HT1080 (cell line): ENCODE measurements at regions not wholly inside any gene's neighbourhood (a gene's known extent, or its start where the extent isn't known, plus 50 kb on each side); places are given as distances from the start of the nearest gene placed in this dataset.

Experiments
- DNase-seq: peaks from one replicate; pipeline ENCODE4 v3.0.0-alpha.2; 2015; ENCODE audit warnings: low read depth

DNA sequence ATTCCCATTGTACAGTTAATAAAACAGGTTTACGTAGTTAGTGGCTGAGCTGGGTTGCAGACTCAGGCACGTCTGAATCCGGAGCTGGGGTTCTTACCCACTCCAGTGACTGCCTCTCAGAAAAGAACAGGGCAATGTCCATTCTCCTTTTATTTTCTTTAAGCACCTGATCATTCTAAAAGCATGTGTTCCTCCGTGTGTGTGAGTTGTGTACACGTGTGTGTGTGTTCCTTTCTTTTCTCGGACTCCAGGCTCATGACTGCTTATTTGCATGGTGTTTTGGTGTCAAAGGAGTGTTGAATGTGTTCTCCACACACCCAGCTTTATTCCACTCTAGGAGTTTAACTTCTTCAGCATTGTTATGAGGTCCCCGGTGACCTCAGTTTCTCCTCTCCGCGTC lies 260.1 kb downstream of the SNX10 start:
- DNase-seq: no peak

DNA sequence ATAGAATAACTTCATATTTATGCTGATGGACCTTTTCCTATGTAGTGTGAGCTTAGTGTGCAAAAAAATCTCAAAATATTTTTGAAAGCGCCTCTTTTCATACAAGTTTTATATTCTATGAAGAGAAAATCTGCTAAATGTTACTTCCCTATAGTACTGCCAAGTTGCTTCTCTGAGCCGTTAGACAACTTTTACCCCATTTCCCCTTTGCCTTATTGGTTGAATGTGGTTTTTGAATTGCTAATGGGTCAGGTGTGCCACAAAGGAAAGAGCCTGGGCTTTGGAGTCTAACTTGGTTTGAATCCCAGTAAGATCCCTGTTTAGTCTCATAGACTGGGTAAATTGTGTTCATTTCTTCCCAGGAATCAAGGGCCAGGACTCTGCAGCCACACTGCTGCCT lies 261.5 kb downstream of the SNX10 start:
- no peak for DNase-seq

- no peak for DNase-seq
Observed at GRCh38 chr7:26553582-26553981, 261.9 kb downstream of the SNX10 start.

GRCh38 chr7:26554952-26555351 lies 263.3 kb downstream of the SNX10 start:
- no peak for DNase-seq

DNA sequence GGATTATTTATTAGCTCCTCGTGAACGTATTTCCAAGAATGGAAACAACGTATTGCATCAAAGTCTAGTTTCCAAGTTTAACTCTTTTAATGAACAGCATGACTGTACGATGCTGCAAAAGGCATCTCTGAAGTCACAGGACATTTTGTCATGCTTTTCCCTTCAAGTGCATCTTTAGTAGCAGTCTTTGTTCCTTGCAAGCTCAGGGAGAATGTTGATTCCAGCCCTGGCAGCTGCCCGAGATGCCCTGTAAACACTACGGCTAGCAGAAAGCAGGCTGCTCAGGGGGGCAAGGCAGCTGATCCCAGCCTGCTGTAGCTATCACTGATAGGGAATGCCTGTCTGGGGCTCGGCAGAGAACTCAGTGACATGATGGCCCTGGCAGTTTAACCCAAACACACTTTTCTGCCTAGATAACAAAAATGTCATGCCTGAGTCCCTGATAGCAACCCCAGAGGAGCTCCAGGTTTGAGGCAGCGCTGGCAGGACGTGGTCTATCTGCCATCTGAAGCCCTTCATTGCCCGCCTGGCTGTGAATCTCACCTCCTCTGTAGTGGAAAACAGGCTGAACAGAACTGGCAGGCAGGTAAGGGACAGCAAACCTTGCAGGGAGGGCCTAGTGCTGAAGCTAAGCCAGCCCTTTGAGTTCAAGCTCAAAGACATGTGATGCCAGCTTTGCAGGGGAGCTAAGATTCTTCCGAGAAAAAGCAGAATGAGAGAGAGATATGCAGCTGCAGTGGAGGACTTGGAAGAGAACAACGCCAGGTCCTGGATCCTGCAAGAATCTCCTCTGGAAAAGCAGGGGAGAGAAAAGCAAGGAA lies 264.6 kb downstream of the SNX10 start:
- no peak for DNase-seq

- no peak for DNase-seq
Observed at GRCh38 chr7:26560526-26561256, 269.0 kb downstream of the SNX10 start.

- no peak for DNase-seq
Observed at GRCh38 chr7:26562841-26563240, 271.2 kb downstream of the SNX10 start.

GRCh38 chr7:26563406-26563805 lies 271.7 kb downstream of the SNX10 start:
- no peak for DNase-seq

DNA sequence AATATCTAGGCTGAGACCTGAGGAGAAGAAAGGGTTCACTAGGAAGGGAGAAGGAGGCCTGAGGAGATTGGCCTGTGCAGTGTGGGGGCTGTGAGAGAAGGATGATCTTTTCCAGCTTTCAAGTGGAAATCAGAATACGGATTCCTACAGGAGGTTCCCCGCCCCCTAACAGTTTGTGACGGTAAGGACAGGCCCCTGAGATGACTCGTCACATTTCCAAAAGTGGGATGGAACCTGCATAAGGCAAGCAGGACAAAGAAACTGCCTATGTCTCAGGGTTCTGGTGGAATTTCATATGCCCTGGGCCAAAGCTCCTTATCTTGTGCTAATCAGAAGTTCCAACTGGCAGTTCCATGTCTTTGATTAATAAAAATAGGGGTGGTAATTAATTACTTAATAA lies 275.6 kb downstream of the SNX10 start:
- DNase-seq: peak; percentile 19

DNA sequence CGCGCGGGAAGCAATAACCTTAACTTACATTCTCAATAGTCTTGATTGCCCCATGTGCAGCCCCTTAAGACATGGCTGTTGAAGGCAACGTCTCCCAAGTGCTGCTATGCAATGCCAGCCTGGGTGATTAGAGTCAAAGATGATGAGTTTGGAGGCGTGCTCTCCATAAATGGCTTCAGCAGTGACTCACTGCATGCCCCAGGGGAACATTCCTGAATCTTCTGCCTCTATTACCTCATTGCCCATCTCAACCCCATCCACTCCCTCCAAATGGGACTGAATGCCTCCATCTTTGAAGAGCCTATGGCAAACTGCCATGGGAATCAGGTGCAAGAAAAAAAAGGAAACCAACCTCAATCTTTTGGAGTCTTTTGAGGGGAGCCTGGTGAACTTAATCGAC lies 282.8 kb downstream of the SNX10 start:
- DNase-seq: peak; percentile 51

GRCh38 chr7:26580064-26580591 lies 284.3 kb downstream of the SKAP2 start:
- no peak for DNase-seq

DNA sequence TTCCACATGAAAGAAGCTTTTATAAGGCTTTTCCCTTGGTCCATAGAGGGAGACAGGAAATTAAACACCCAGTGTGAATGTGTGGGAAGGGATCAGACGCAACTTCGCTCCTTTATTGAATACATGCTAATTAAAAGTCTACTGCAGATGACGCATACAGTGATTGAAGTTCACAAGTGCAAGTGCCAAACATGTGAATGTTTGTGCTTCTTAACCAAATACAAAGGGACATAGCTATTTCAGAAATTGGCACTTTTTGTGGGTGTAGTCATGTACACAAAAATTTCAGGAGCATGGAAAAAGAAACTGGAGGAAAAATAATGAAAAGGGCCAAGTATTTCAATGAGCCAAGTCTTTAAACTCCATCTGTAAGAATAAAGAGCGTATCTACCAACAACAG lies 283.7 kb downstream of the SKAP2 start:
- no peak for DNase-seq

DNA sequence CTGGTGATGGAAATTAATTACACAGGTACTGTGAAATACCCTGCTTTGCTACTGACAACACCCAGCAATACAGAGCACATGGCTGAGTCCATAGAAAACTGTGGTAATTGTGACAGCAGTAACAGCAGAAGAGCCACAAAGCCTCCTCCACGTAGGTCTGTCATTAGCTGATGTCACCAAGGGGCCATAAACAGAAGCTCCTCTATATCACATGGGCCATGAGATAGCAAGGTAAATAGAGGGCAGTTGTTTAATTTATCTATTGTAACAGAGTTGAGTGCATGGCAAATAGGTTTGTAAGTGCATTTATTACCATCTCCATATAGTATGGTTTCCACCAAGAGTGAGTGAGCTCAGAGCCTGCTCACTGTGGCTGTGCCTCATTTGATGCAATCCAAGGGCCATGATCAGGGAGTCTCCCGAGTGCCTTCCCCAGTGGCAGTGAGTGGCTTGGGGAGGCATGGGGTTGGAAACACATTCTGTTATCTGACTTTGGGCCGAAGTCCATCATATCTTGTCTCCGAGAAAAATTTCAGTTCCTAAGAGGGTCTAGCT lies 281.2 kb downstream of the SKAP2 start:
- DNase-seq: no peak

- DNase-seq: no peak
Observed at GRCh38 chr7:26584326-26584725, 280.1 kb downstream of the SKAP2 start.

DNA sequence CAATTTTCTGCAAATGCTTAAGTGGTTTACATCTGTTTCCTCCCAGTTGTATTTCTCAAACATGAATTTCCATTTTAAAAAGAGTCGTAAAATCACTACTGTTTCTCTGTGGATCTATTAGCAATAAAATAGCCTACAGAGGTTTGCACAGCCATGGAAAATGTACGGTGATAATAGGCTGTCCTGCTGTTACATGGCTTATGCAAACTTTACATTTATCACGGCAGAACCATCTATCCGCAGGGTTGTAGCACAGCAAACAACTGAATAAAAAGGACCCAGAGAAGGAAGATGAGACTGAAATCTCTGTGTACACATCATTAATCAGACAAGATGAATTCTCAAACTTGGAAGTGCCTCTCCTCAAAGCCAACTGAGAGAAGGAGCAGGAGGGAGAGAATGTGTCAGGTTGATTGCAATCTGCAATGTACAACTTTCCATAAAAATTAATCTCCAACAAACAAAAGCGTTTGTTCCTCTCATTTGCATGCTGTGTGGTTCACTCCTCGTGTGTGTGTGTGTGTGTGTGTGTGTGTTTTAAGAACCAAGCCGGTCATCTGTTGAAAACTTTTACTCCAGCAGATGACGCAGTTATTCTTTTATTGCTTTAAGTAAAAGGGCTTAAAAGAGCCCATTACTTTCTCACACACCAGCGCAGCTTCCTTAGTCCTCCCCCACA lies 279.3 kb downstream of the SKAP2 start:
- DNase-seq: no peak

GRCh38 chr7:26587536-26587935 lies 276.9 kb downstream of the SKAP2 start:
- DNase-seq: no peak

- no peak for DNase-seq
Observed at GRCh38 chr7:26588511-26588910, 275.9 kb downstream of the SKAP2 start.

- no peak for DNase-seq
Observed at GRCh38 chr7:26590709-26591108, 273.7 kb downstream of the SKAP2 start.

GRCh38 chr7:26592011-26592410 lies 272.4 kb downstream of the SKAP2 start:
- no peak for DNase-seq

DNA sequence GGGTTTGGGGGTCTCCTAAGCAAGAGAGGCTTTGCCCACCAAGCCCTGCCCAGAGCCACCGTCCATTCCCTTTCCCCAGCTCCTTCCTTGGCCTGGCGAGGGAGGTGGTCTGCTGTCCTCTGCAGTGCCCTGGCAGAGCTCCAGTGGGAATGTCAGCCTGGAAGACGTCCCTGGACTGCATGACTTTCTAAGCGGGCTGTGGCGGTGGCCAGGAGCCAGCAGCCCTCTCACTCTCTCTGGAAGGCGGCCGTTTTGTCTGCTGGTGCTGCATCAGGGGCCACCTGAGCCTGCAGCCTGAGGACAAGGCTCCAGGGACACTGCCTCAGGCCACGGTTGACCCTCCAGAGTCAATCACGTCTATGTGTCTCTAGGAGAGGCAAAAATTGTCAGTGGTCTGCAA lies 271.0 kb downstream of the SKAP2 start:
- no peak for DNase-seq

DNA sequence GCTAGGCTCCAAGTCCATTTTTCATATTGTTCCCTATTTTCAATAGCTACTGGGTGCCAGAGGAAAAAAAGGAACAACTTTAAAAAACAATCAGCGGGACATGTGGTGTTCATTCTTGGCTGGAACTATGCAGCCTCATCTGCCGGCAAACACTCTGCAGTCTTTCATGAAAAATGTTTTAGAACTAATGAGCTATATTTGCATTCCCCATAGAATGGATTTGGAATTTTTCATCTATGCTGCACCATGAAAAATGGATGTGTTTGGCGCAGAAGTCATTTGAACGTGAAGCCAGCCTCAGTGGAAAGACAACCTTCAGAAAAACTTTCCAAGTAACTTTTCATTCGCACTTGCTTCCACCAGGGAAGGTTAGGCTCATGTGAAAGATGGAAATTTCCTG lies 270.5 kb downstream of the SKAP2 start:
- no peak for DNase-seq

DNA sequence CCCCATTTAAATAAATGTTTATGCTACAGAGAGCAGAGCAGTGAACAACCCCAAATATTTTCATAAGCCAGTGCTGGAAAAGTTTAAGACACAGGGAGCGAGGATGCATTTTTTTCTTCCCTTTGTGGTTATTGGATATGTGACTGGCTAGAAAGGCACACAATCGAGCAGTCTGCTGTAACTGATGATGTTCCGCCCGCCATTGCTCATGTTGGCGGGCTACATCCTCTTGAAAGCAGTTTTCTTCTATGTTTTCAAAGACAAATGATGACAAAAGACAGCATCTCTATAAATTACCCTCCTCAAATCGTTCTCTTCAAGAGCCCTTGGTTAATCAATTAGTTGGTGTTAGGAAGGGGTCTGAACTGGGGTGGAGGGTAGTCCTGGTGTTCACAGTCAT lies 269.8 kb downstream of the SKAP2 start:
- DNase-seq: no peak
